Neuronal stem cell (in vitro differentiated cells): ENCODE measurements at regions not wholly inside any gene's neighbourhood (a gene's known extent, or its start where the extent isn't known, plus 50 kb on each side); places are given as distances from the start of the nearest gene placed in this dataset.

Source experiments
- DNase-seq: peaks from one replicate; pipeline ENCODE4 v3.0.0-alpha.2; 2013; ENCODE audit warnings: low spot score
- H2AFZ ChIP-seq: one replicate; pipeline ENCODE4 v1.6.1; 2013; ENCODE audit warnings: mild to moderate bottlenecking, low read length, inconsistent platforms
- H2AK5ac ChIP-seq: 2 replicates; pipeline ENCODE4 v1.6.1; 2013; ENCODE audit warnings: low read depth, mild to moderate bottlenecking, inconsistent platforms, low read length, moderate library complexity, mixed read lengths
- H2BK120ac ChIP-seq: 2 replicates; pipeline ENCODE4 v1.6.1; 2013; ENCODE audit warnings: low read depth, mild to moderate bottlenecking, inconsistent platforms, low read length, moderate library complexity, mixed read lengths
- H2BK12ac ChIP-seq: one replicate; pipeline ENCODE4 v1.6.1; 2013; ENCODE audit warnings: low read length, inconsistent platforms
- H2BK15ac ChIP-seq: 2 replicates; pipeline ENCODE4 v1.6.1; 2013; ENCODE audit warnings: mild to moderate bottlenecking, low read length, inconsistent platforms, mixed read lengths
- H2BK5ac ChIP-seq: one replicate; pipeline ENCODE4 v1.6.1; 2013; ENCODE audit warnings: inconsistent platforms, mild to moderate bottlenecking, low read length, moderate library complexity
- H3K14ac ChIP-seq: one replicate; pipeline ENCODE4 v1.6.1; 2013; ENCODE audit warnings: low read length, inconsistent platforms
- H3K18ac ChIP-seq: 2 replicates; pipeline ENCODE4 v1.6.1; 2013; ENCODE audit warnings: low read length, inconsistent platforms
- H3K23ac ChIP-seq: 2 replicates; pipeline ENCODE4 v1.6.1; 2013; ENCODE audit warnings: low read depth, mild to moderate bottlenecking, mixed read lengths, low read length, inconsistent platforms; ENCODE audit not compliant: poor library complexity
- H3K27ac ChIP-seq: replicated peaks from 3 replicates; pipeline ENCODE4 v1.5.1; 2013; ENCODE audit warnings: low read length, inconsistent platforms
- H3K27me3 ChIP-seq, 3 experiments: 2 replicates each; pipeline ENCODE4 v1.6.1; 2013; ENCODE audit warnings: low read length in 3 of 3, mild to moderate bottlenecking in 2 of 3, inconsistent platforms in 1 of 3, low read depth in 1 of 3, mixed read lengths in 1 of 3, moderate library complexity in 1 of 3; ENCODE audit not compliant: control insufficient read depth in 3 of 3, insufficient read depth in 3 of 3
- H3K36me3 ChIP-seq, 2 donors: replicated peaks in 1 of 2; 2 replicates each; pipeline ENCODE4 v1.6.1; 2013; ENCODE audit warnings: low read length in 2 of 2; ENCODE audit not compliant: control insufficient read depth in 2 of 2, insufficient read depth in 2 of 2
- H3K4ac ChIP-seq: 2 replicates; pipeline ENCODE4 v1.6.1; 2013; ENCODE audit warnings: inconsistent platforms, mild to moderate bottlenecking, low read length, moderate library complexity
- H3K4me1 ChIP-seq, 2 donors: 1 replicate in 1 of 2; 2 replicates in 1 of 2; pipeline ENCODE4 v1.6.1; 2013; ENCODE audit warnings: low read length in 2 of 2, low read depth in 1 of 2; ENCODE audit not compliant: control insufficient read depth in 2 of 2, insufficient read depth in 1 of 2
- H3K4me2 ChIP-seq: one replicate; pipeline ENCODE4 v1.6.1; 2013; ENCODE audit warnings: mild to moderate bottlenecking, low read length, inconsistent platforms; ENCODE audit not compliant: insufficient read depth, poor library complexity, severe bottlenecking
- H3K4me3 ChIP-seq, 2 donors: 2 replicates each; pipeline ENCODE4 v1.5.1; 2013; ENCODE audit warnings: low read length in 2 of 2, mild to moderate bottlenecking in 2 of 2, inconsistent platforms in 1 of 2, moderate library complexity in 1 of 2
- H3K79me1 ChIP-seq: one replicate; pipeline ENCODE4 v1.6.1; 2013; ENCODE audit warnings: low read depth, mild to moderate bottlenecking, inconsistent platforms, low read length, moderate library complexity
- H3K9ac ChIP-seq: one replicate; pipeline ENCODE4 v1.6.1; 2013; ENCODE audit warnings: mild to moderate bottlenecking, low read depth, low read length, inconsistent platforms; ENCODE audit not compliant: poor library complexity
- H3K9me3 ChIP-seq, 2 donors: replicated peaks in 1 of 2; 2 replicates each; pipeline versions ENCODE3 to v1.6.1; 2013; ENCODE audit warnings: low read length in 2 of 2, mild to moderate bottlenecking in 2 of 2, inconsistent platforms in 1 of 2, low read depth in 1 of 2, mixed read lengths in 1 of 2, moderate library complexity in 1 of 2; ENCODE audit not compliant: control insufficient read depth in 2 of 2, insufficient read depth in 1 of 2
- H4K8ac ChIP-seq: one replicate; pipeline ENCODE4 v1.6.1; 2013; ENCODE audit warnings: low read depth, mild to moderate bottlenecking, inconsistent platforms, low read length, moderate library complexity
- H4K91ac ChIP-seq: one replicate; pipeline ENCODE4 v1.6.1; 2013; ENCODE audit warnings: low read length, low read depth, mild to moderate bottlenecking, inconsistent platforms; ENCODE audit not compliant: poor library complexity
- WGBS, 2 donors: extraction: QIAGEN DNeasy Blood & Tissue Kit; methylation state at CpG; one replicate each; pipeline ENCODE4 v1.1.7; 2013; ENCODE audit warnings: missing lambda C conversion rate in 2 of 2, mixed read lengths in 1 of 2; ENCODE audit not compliant: insufficient read length in 2 of 2, insufficient replicate concordance in 1 of 2; ENCODE audit errors: extremely low coverage in 2 of 2; 5-methylcytosine and 5-hydroxymethylcytosine counted together

GRCh38 chr6:104640150-104640700 is 219.5 kb downstream of the HACE1 start:
- no peak overlapping the region for H3K9ac ChIP-seq
- H3K14ac ChIP-seq = no peak overlapping the region
- H2BK12ac ChIP-seq = no peak overlapping the region
- H2AFZ ChIP-seq = no peak overlapping the region
- H3K23ac ChIP-seq = no peak overlapping the region
- H2BK5ac ChIP-seq = no peak overlapping the region
- H2BK15ac ChIP-seq = no peak overlapping the region
- H3K4ac ChIP-seq = no peak overlapping the region
- H3K4me2 ChIP-seq = no peak overlapping the region
- no peak overlapping the region for H3K18ac ChIP-seq
- no peak overlapping the region for H3K27ac ChIP-seq
- no peaks in the 10 kb centered on the region for H3K79me1 ChIP-seq
- H2BK120ac ChIP-seq = no peak overlapping the region
- no peak for DNase-seq
- H3K27me3 ChIP-seq = no peaks in the 10 kb centered on the region
- H3K36me3 ChIP-seq = no peaks in the 10 kb centered on the region
- no peaks in the 10 kb centered on the region for H3K4me1 ChIP-seq
- no peaks in the 10 kb centered on the region for H3K9me3 ChIP-seq
- no peak overlapping the region for H4K91ac ChIP-seq
- H3K4me3 ChIP-seq = no peak overlapping the region
- WGBS, 2 donors = no CpG with 5 or more reads among the region's 5 CpGs
- H2AK5ac ChIP-seq = no peak overlapping the region
- H4K8ac ChIP-seq = no peak overlapping the region

- H3K27ac ChIP-seq = no peak overlapping the region
- no peak overlapping the region for H2BK15ac ChIP-seq
- H3K4me3 ChIP-seq = no peak overlapping the region
- no peaks in the 10 kb centered on the region for H3K36me3 ChIP-seq
- no peak overlapping the region for H2AK5ac ChIP-seq
- no peak overlapping the region for H2BK12ac ChIP-seq
- no peak overlapping the region for H3K9ac ChIP-seq
- H3K27me3 ChIP-seq = no peaks in the 10 kb centered on the region
- H3K9me3 ChIP-seq = no peaks in the 10 kb centered on the region
- no peaks in the 10 kb centered on the region for H3K4me1 ChIP-seq
- H3K18ac ChIP-seq = no peak overlapping the region
- H4K91ac ChIP-seq = no peak overlapping the region
- no peak overlapping the region for H2BK120ac ChIP-seq
- H3K14ac ChIP-seq = no peak overlapping the region
- no peaks in the 10 kb centered on the region for H3K79me1 ChIP-seq
- no peak overlapping the region for H3K4me2 ChIP-seq
- no peak overlapping the region for H4K8ac ChIP-seq
- H2AFZ ChIP-seq = no peak overlapping the region
- no peak overlapping the region for H3K23ac ChIP-seq
- DNase-seq = no peak
- no peak overlapping the region for H3K4ac ChIP-seq
- no peak overlapping the region for H2BK5ac ChIP-seq
Observed at GRCh38 chr6:104639668-104640067, 220.1 kb downstream of the HACE1 start.

- Histone ChIP-seq H2AK5ac (no peak overlapping the region), H3K23ac (no peak overlapping the region), H2BK120ac (no peak overlapping the region), H3K9ac (no peak overlapping the region), H3K27ac (no peak overlapping the region), H4K91ac (no peak overlapping the region), H3K36me3 (no peaks in the 10 kb centered on the region), H3K18ac (no peak overlapping the region), H3K27me3 (no peaks in the 10 kb centered on the region), H3K14ac (no peak overlapping the region), H3K79me1 (no peaks in the 10 kb centered on the region), H2AFZ (no peak overlapping the region), H3K4me2 (no peak overlapping the region), H3K9me3 (no peaks in the 10 kb centered on the region), H3K4me1 (no peaks in the 10 kb centered on the region), H2BK5ac (no peak overlapping the region), H2BK15ac (no peak overlapping the region), H4K8ac (no peak overlapping the region), H3K4me3 (no peak overlapping the region), H3K4ac (no peak overlapping the region), H2BK12ac (no peak overlapping the region)
- no peak for DNase-seq
- no CpG with 5 or more reads among the region's 4 CpGs for WGBS, 2 donors
Observed at GRCh38 chr6:104638841-104639290, 220.9 kb downstream of the HACE1 start.

- H3K18ac ChIP-seq = no peak overlapping the region
- no peaks in the 10 kb centered on the region for H3K27me3 ChIP-seq
Observed at GRCh38 chr6:104633125-104633524, 226.6 kb downstream of the HACE1 start.

More at GRCh38 chr6:104633125-104633524, 226.6 kb downstream of the HACE1 start:
- Histone ChIP-seq H3K4me1 (no peaks in the 10 kb centered on the region), H3K4me2 (no peak overlapping the region), H4K91ac (no peak overlapping the region), H2AK5ac (no peak overlapping the region), H3K4ac (no peak overlapping the region), H3K14ac (no peak overlapping the region), H2BK12ac (no peak overlapping the region), H3K9ac (no peak overlapping the region), H3K9me3 (no peaks in the 10 kb centered on the region), H2BK120ac (no peak overlapping the region), H3K4me3 (no peak overlapping the region), H2BK5ac (no peak overlapping the region), H4K8ac (no peak overlapping the region), H2BK15ac (no peak overlapping the region), H2AFZ (no peak overlapping the region), H3K79me1 (no peaks in the 10 kb centered on the region), H3K23ac (no peak overlapping the region), H3K36me3 (no peaks in the 10 kb centered on the region), H3K27ac (no peak overlapping the region)
- WGBS, 2 donors = no CpG with 5 or more reads among the region's 4 CpGs
- DNase-seq = no peak
